GM12874 (cell line): ENCODE measurements at regions not wholly inside any gene's neighbourhood (a gene's known extent, or its start where the extent isn't known, plus 50 kb on each side); places are given as distances from the start of the nearest gene placed in this dataset.

ENCODE experiments used
- CTCF ChIP-seq: IDR thresholded peaks from 2 replicates; pipeline ENCODE4 v1.5.1; 2011; ENCODE audit warnings: low read depth, mild to moderate bottlenecking, control low read depth, low read length, moderate library complexity; ENCODE audit not compliant: insufficient read depth

GRCh38 chr2:51960841-51961335, 929.0 kb upstream of the NRXN1 start:
- TF ChIP-seq CTCF, result no peak

- no peak for TF ChIP-seq CTCF
Measured at GRCh38 chr2:51960281-51960680, 928.3 kb upstream of the NRXN1 start.

GRCh38 chr2:51959696-51960095, 927.8 kb upstream of the NRXN1 start:
- TF ChIP-seq CTCF, result no peak

- no peak for TF ChIP-seq CTCF
Measured at GRCh38 chr2:51953931-51954330, 922.0 kb upstream of the NRXN1 start.

GRCh38 chr2:51921076-51921475, 889.1 kb upstream of the NRXN1 start:
- TF ChIP-seq CTCF, result no peak

- no peak for TF ChIP-seq CTCF
Measured at GRCh38 chr2:51920509-51920908, 888.6 kb upstream of the NRXN1 start.

GRCh38 chr2:51919395-51919794, 887.5 kb upstream of the NRXN1 start:
- TF ChIP-seq CTCF, result no peak

GRCh38 chr2:51918113-51918512, 886.2 kb upstream of the NRXN1 start:
- TF ChIP-seq CTCF, result no peak
